Vagina (tissue), 2 donors: ENCODE measurements at regions not wholly inside any gene's neighbourhood (a gene's known extent, or its start where the extent isn't known, plus 50 kb on each side); places are given as distances from the start of the nearest gene placed in this dataset.

Experiments used
- DNase-seq, 2 donors: peaks; one replicate each; pipeline ENCODE4 v3.0.0-alpha.2; 2017; ENCODE audit errors: extremely low spot score in 2 of 2
- H3K27ac ChIP-seq: fragments of 200-600 bp; sonication (generic); one replicate; pipeline ENCODE4 v1.5.1; 2019
- H3K27me3 ChIP-seq: fragments of 200-600 bp; sonication (generic); one replicate; pipeline ENCODE4 v1.5.1; 2019
- H3K36me3 ChIP-seq, 2 donors: fragments of 200-600 bp; sonication (generic); one replicate each; pipeline ENCODE4 v1.5.1; 2017 to 2019
- H3K4me1 ChIP-seq: fragments of 200-600 bp; sonication (generic); one replicate; pipeline ENCODE4 v1.5.1; 2019
- H3K4me3 ChIP-seq, 2 donors: fragments of 200-600 bp; sonication (generic); 1 replicate in 1 of 2; 2 replicates in 1 of 2; pipeline ENCODE4 v1.5.1; 2016 to 2019
- H3K9me3 ChIP-seq: fragments of 200-600 bp; sonication (generic); one replicate; pipeline ENCODE4 v1.5.1; 2019
- POLR2A ChIP-seq, 2 donors: fragments of 450-650 bp; IDR thresholded peaks; one replicate each; pipeline ENCODE4 v1.6.1; 2017; ENCODE audit warnings: antibody characterized with exemption in 2 of 2, mild to moderate bottlenecking in 2 of 2, moderate library complexity in 2 of 2
- POLR2AphosphoS5 ChIP-seq, 2 donors: sonication (generic); formaldehyde crosslinking; IDR thresholded peaks; one replicate each; pipeline ENCODE4 v1.9.0; 2017; ENCODE audit warnings: antibody characterized with exemption in 2 of 2, mild to moderate bottlenecking in 2 of 2, low read depth in 1 of 2; ENCODE audit not compliant: insufficient read depth in 1 of 2
- intact Hi-C: fragments of 100-400 bp; cut with DNase I; formaldehyde crosslinking; loops from one replicate; pipeline ENCODE4 v1.15.1; 2023
- TF ChIP-seq, protein P1 (sequence below), 3 experiments: fragments of 450-650 bp in 2 of 3; fragments of 200-600 bp in 1 of 3; sonication (generic) in 1 of 3; IDR thresholded peaks; one replicate each; pipeline ENCODE4 v1.5.1; 2017 to 2019; ENCODE audit warnings: antibody characterized with exemption in 3 of 3, mild to moderate bottlenecking in 2 of 3, moderate library complexity in 2 of 3

DNA sequence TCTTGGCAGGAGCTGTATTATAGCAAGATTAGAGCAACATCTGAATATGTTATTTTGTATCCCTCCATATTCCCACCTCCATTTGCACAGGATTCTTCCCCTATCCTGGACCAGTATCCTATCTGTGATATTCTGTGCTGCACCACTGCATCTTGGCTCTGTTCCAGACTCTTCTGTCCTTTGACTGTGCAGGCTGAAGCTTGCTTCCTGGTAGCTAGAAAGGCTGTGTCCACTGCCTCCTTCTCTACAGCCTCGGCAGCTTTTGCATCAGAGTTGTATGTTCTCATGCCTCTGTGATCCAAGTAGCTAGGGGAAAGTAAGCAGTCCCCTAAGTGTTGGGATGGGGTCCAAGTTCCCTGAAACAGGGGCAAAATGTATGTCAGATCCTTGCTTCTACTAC, 104.1 kb downstream of the GAS1 start:
- Histone ChIP-seq H3K36me3 (no peaks in the 10 kb centered on the region), H3K27ac (no peak overlapping the region), H3K4me3 (no peak overlapping the region), H3K9me3 (no peaks in the 10 kb centered on the region), H3K27me3 (no peaks in the 10 kb centered on the region), H3K4me1 (no peaks in the 10 kb centered on the region)
- TF ChIP-seq POLR2A (IDR thresholded peaks at IDR 0.05) (no peak), POLR2AphosphoS5 (IDR thresholded peaks at IDR 0.05; ENCODE audit: insufficient read depth in 1 of 2, low read depth in 1 of 2) (no peak)
- TF ChIP-seq, protein P1, sequence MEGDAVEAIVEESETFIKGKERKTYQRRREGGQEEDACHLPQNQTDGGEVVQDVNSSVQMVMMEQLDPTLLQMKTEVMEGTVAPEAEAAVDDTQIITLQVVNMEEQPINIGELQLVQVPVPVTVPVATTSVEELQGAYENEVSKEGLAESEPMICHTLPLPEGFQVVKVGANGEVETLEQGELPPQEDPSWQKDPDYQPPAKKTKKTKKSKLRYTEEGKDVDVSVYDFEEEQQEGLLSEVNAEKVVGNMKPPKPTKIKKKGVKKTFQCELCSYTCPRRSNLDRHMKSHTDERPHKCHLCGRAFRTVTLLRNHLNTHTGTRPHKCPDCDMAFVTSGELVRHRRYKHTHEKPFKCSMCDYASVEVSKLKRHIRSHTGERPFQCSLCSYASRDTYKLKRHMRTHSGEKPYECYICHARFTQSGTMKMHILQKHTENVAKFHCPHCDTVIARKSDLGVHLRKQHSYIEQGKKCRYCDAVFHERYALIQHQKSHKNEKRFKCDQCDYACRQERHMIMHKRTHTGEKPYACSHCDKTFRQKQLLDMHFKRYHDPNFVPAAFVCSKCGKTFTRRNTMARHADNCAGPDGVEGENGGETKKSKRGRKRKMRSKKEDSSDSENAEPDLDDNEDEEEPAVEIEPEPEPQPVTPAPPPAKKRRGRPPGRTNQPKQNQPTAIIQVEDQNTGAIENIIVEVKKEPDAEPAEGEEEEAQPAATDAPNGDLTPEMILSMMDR (IDR thresholded peaks at IDR 0.05) = no peak
- intact Hi-C loops = no loop called here
- DNase-seq = no peak

DNA sequence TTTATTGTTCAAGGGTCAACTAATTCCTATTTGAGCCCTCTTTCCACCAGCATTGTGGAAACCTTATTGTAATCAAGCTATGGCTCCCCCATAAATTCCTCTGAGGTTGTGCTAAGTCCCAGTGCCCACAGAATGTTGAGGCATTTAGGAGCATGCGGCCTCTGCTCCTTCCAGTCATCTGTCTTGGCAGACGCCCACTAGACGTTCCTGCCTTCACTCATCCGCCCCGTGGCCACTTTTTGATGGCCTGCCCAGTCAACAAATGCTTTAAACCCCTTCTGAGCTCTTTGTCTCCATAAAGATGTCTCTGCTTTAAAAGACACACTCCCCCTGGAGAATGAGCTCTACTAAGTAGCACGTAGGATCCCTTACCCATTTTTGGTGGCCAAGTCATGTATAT, 104.7 kb downstream of the GAS1 start:
- H3K4me3 ChIP-seq = no peak overlapping the region
- no peak for TF ChIP-seq POLR2AphosphoS5 (IDR thresholded peaks at IDR 0.05; ENCODE audit: insufficient read depth in 1 of 2, low read depth in 1 of 2)
- TF ChIP-seq POLR2A (IDR thresholded peaks at IDR 0.05) = no peak
- TF ChIP-seq, protein P1 (IDR thresholded peaks at IDR 0.05) = no peak
- H3K27me3 ChIP-seq = no peaks in the 10 kb centered on the region
- no peak overlapping the region for H3K27ac ChIP-seq
- no peaks in the 10 kb centered on the region for H3K36me3 ChIP-seq
- H3K9me3 ChIP-seq = no peaks in the 10 kb centered on the region
- DNase-seq = no peak
- H3K4me1 ChIP-seq = no peaks in the 10 kb centered on the region
- intact Hi-C loops = no loop called here

DNA sequence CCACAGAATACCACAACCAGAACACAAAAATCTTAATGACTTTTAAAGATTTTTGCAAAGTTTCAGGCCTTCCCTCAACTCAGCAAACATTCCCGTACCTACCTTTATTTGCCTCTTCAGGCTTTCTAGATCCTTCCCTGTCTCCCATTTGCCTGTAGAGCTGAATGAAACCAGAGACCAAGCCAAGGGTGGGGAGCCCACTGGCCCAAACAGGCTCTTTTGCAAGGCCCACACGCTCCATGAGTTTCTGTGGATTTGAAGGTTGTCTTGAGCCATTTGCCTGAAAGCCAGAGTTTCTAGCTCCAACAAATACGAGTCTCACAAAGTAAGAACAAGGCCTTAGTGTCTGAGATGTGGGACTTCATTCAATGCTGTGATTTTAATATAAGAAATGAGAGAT, 107.8 kb downstream of the GAS1 start:
- no peaks in the 10 kb centered on the region for H3K4me1 ChIP-seq
- intact Hi-C loops = no loop called here

GRCh38 chr9:86838519-86839497, 108.5 kb downstream of the GAS1 start:
- no peaks in the 10 kb centered on the region for H3K36me3 ChIP-seq
- intact Hi-C loops = no loop called here
- H3K4me1 ChIP-seq = no peaks in the 10 kb centered on the region

More for the DNA sequence above, 107.8 kb downstream of the GAS1 start:
- Histone ChIP-seq H3K27ac (no peak overlapping the region), H3K9me3 (no peaks in the 10 kb centered on the region), H3K27me3 (no peaks in the 10 kb centered on the region), H3K36me3 (no peaks in the 10 kb centered on the region), H3K4me3 (no peak overlapping the region)
- TF ChIP-seq, protein P1 (IDR thresholded peaks at IDR 0.05) = no peak
- TF ChIP-seq POLR2AphosphoS5 (IDR thresholded peaks at IDR 0.05; ENCODE audit: insufficient read depth in 1 of 2, low read depth in 1 of 2) (no peak), POLR2A (IDR thresholded peaks at IDR 0.05) (no peak)
- no peak for DNase-seq

More at GRCh38 chr9:86838519-86839497, 108.5 kb downstream of the GAS1 start:
- no peak for DNase-seq
- Histone ChIP-seq H3K9me3 (no peaks in the 10 kb centered on the region), H3K27ac (no peak overlapping the region), H3K4me3 (no peak overlapping the region), H3K27me3 (no peaks in the 10 kb centered on the region)
- TF ChIP-seq POLR2AphosphoS5 (IDR thresholded peaks at IDR 0.05; ENCODE audit: insufficient read depth in 1 of 2, low read depth in 1 of 2) = peak in 1 of 2 donors; percentile 48
- TF ChIP-seq, protein P1 (IDR thresholded peaks at IDR 0.05) = no peak
